CD4-positive, alpha-beta memory T cell (primary cell): ENCODE measurements at regions not wholly inside any gene's neighbourhood (a gene's known extent, or its start where the extent isn't known, plus 50 kb on each side); places are given as distances from the start of the nearest gene placed in this dataset.

Experiments
- CTCF ChIA-PET: fragments of 350-600 bp; sonication (Branson Sonifier 250); formaldehyde crosslinking; loops from one replicate; lab custom pipeline; 2021; ENCODE audit warnings: inconsistent platforms; ENCODE audit not compliant: partially characterized antibody; lab: Charles Lee
- POLR2A ChIA-PET: fragments of 350-600 bp; sonication (Branson Sonifier 250); formaldehyde crosslinking; loops from one replicate; lab custom pipeline; 2021; ENCODE audit not compliant: partially characterized antibody; lab: Charles Lee
- DNase-seq, 5 donors: peaks; one replicate each; pipeline versions ENCODE4 v3.0.0 to v3.0.0-alpha.2; 2020 to 2022; ENCODE audit warnings: mixed read lengths in 1 of 5
- H3K27ac ChIP-seq: one replicate; pipeline ENCODE4 v1.7.0; 2013; ENCODE audit warnings: low read depth, low read length
- H3K27me3 ChIP-seq: 2 replicates; pipeline ENCODE4 v1.7.0; 2013; ENCODE audit warnings: mild to moderate bottlenecking, low read length, moderate library complexity; ENCODE audit not compliant: insufficient read depth
- H3K36me3 ChIP-seq: 2 replicates; pipeline ENCODE4 v1.7.0; 2013; ENCODE audit warnings: mild to moderate bottlenecking, low read length, moderate library complexity; ENCODE audit not compliant: insufficient read depth
- H3K4me1 ChIP-seq: 2 replicates; pipeline ENCODE4 v1.7.0; 2013; ENCODE audit warnings: mild to moderate bottlenecking, low read length, moderate library complexity; ENCODE audit not compliant: insufficient read depth
- H3K4me3 ChIP-seq, 2 donors: one replicate each; pipeline ENCODE4 v1.7.0; 2013; ENCODE audit warnings: low read length in 2 of 2, mild to moderate bottlenecking in 1 of 2
- H3K9me3 ChIP-seq, 2 donors: one replicate each; pipeline ENCODE4 v1.7.0; 2013; ENCODE audit warnings: low read length in 2 of 2, control low read depth in 1 of 2; ENCODE audit not compliant: control insufficient read depth in 1 of 2
- H3K27ac Mint-ChIP-seq, 7 donors: one replicate each; pipeline ENCODE4 v1.8.0; 2020 to 2021; ENCODE audit warnings: mixed read lengths in 7 of 7, mild to moderate bottlenecking in 6 of 7, inconsistent platforms in 3 of 7, moderate library complexity in 3 of 7
- H3K27me3 Mint-ChIP-seq, 2 donors: one replicate each; pipeline ENCODE4 v1.8.0; 2020 to 2021; ENCODE audit warnings: mixed read lengths in 2 of 2
- H3K36me3 Mint-ChIP-seq, 2 donors: one replicate each; pipeline ENCODE4 v1.8.0; 2020 to 2021; ENCODE audit warnings: mixed read lengths in 2 of 2, inconsistent platforms in 1 of 2, mild to moderate bottlenecking in 1 of 2
- H3K4me1 Mint-ChIP-seq, 4 donors: one replicate each; pipeline ENCODE4 v1.8.0; 2020 to 2021; ENCODE audit warnings: mixed read lengths in 4 of 4, mild to moderate bottlenecking in 1 of 4
- H3K4me3 Mint-ChIP-seq, 8 donors: one replicate each; pipeline ENCODE4 v1.8.0; 2020 to 2021; ENCODE audit warnings: mixed read lengths in 8 of 8, mild to moderate bottlenecking in 7 of 8, moderate library complexity in 6 of 8, inconsistent platforms in 3 of 8
- H3K9me3 Mint-ChIP-seq, 8 donors: one replicate each; pipeline ENCODE4 v1.8.0; 2020 to 2021; ENCODE audit warnings: mixed read lengths in 8 of 8, mild to moderate bottlenecking in 5 of 8, inconsistent platforms in 3 of 8, moderate library complexity in 1 of 8
- intact Hi-C: fragments of 100-400 bp; cut with micrococcal nuclease; formaldehyde crosslinking; loops from one replicate; pipeline ENCODE4 v1.15.1; 2023

DNA sequence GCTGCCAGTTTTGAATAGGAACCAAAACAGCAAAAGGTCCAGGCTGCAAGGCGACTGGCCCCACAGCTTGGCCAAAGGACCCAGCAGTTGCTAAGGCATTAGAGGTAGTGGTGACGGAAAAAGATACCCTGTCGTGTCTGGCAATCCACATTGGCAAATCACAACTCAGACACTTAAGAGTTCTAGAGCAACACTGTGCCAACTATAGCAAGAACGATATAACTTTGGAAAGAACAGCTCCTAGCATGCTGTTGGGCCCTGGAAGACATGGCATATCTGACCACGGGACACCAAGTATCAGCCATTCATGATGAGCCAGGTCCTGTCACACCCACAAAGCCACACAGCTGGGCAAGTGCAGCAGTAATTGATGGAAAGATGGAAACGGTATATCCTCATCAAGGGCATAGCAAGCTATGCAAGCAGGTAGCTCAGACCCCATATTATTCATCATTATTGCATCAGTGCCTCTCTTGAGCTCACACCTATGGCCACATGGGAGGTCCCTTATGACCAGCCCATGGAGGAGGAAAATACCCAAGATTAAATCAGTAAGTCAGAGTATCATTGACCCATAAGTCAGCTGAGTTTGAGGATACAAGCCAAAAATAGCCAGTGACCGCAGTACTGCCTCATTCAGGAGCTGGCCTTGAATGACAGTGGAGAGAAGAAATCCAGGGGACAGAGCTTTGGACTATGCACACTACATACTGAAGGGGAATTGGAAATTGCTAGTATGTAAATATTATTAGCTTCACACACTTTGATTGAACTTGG is 221.2 kb downstream of the SETD4 start:
- ChIA-PET POLR2A (no interaction called here), CTCF (interaction anchor here (0.6 to 4.0 kb wide), 11 partner anchors 10 to 1152 kb away, joined by 3 to 66 read pairs (median 5); no protein-coding TSS in a partner anchor)
- H3K36me3 ChIP-seq, result no peaks in the 10 kb centered on the region
- no peak overlapping the region for H3K4me3 ChIP-seq
- Mint-ChIP-seq H3K4me1 (no peaks in the 10 kb centered on the region), H3K36me3 (no peaks in the 10 kb centered on the region), H3K27ac (no peak overlapping the region), H3K4me3 (no peak overlapping the region), H3K9me3 (no peaks in the 10 kb centered on the region), H3K27me3 (peaks cover under 1 to 8% of the 10 kb centered on the region in 2 donors)
- intact Hi-C loops, result no loop called here
- no peak for DNase-seq
- H3K27ac ChIP-seq, result no peak overlapping the region
- H3K9me3 ChIP-seq, result no peaks in the 10 kb centered on the region
- H3K27me3 ChIP-seq, result no peaks in the 10 kb centered on the region
- H3K4me1 ChIP-seq, result no peaks in the 10 kb centered on the region

DNA sequence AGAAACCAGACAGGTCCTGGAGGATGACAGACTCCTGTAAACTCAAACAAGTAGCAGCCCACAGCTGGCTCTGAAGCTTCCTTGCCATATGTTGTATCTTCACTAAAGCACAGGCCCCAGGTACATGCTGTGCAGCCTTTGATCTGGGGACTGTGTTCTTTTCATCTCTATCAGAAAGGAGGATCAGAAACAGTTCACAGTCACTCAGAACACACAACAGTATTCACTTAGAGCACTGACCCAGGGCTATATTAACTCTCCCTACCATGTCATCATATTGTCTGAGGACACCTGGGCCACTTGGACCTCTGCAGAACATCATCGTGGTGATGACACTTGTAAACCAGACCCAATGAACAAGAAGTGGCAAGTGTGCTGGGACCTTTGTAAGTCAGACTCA is 222.0 kb downstream of the SETD4 start:
- POLR2A ChIA-PET, result no interaction called here
- intact Hi-C loops, result no loop called here
- DNase-seq, result no peak

DNA sequence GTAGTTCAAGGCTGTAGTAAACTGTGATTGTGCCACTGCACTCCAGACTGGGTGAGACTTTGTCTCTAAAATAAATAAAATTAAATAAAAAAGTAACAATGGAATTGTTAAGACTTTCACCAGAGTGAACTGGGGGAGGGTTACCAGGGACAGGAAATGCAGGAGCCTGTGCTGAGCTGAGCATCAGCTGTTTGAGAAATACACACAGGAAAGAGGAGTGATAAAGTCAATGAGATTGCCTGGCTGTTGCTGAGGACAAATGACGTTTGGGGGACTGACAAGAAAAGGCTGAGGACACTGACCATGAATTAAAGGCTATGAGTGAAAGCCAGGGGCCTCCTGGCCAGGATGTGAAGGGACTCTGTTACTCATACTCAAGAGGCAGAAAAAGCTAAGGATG is 226.3 kb downstream of the SETD4 start:
- Mint-ChIP-seq H3K4me1 (peaks cover 0 to 4% (median 0%) of the 10 kb centered on the region in 4 donors), H3K27me3 (peaks cover 17 to 23% of the 10 kb centered on the region in 2 donors), H3K9me3 (no peaks in the 10 kb centered on the region), H3K36me3 (no peaks in the 10 kb centered on the region), H3K27ac (no peak overlapping the region), H3K4me3 (no peak overlapping the region)
- intact Hi-C loops, result no loop called here
- POLR2A ChIA-PET, result no interaction called here
- Histone ChIP-seq H3K4me1 (no peaks in the 10 kb centered on the region), H3K9me3 (no peaks in the 10 kb centered on the region), H3K36me3 (no peaks in the 10 kb centered on the region), H3K27me3 (no peaks in the 10 kb centered on the region), H3K27ac (no peak overlapping the region), H3K4me3 (no peak overlapping the region)
- CTCF ChIA-PET, result no interaction called here
- DNase-seq, result no peak

More for the DNA sequence above, 222.0 kb downstream of the SETD4 start:
- Mint-ChIP-seq H3K4me1 (peaks cover 0 to 1% (median 0%) of the 10 kb centered on the region in 4 donors), H3K27me3 (peaks cover 4 to 7% of the 10 kb centered on the region in 2 donors), H3K9me3 (no peaks in the 10 kb centered on the region), H3K27ac (no peak overlapping the region), H3K36me3 (no peaks in the 10 kb centered on the region), H3K4me3 (no peak overlapping the region)
- Histone ChIP-seq H3K4me1 (no peaks in the 10 kb centered on the region), H3K4me3 (no peak overlapping the region), H3K9me3 (no peaks in the 10 kb centered on the region), H3K36me3 (no peaks in the 10 kb centered on the region), H3K27ac (no peak overlapping the region), H3K27me3 (no peaks in the 10 kb centered on the region)
- CTCF ChIA-PET, result interaction anchor here (2.8 to 4.0 kb wide), 3 partner anchors 1093 to 1149 kb away, joined by 17 to 66 read pairs (median 43); no protein-coding TSS in a partner anchor

DNA sequence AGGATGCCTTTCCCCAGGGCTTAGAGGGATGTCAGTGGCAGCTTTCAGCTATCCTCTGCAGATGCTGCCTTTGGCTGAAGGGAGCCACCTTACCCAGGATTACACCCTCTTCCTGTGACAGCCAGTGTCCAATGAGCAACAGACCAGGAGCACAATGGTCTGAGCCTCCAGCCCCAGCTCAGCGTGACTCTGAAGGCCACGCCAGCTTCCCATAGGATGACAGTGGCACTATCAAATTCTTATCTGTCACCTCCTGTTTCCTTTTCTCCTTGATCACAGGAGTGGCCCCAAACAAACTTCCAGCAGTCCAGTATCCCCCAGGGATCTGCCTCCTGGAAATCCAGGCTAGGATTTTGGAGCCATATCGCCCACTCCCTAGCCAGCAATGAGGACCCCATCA is 226.9 kb downstream of the SETD4 start:
- H3K27ac Mint-ChIP-seq, result no peak overlapping the region
- Histone ChIP-seq H3K27me3 (no peaks in the 10 kb centered on the region), H3K4me1 (no peaks in the 10 kb centered on the region), H3K27ac (no peak overlapping the region), H3K9me3 (no peaks in the 10 kb centered on the region), H3K36me3 (no peaks in the 10 kb centered on the region), H3K4me3 (no peak overlapping the region)
- peaks cover 0 to 7% (median 0%) of the 10 kb centered on the region in 4 donors for H3K4me1 Mint-ChIP-seq
- intact Hi-C loops, result no loop called here
- no peaks in the 10 kb centered on the region for H3K36me3 Mint-ChIP-seq
- POLR2A ChIA-PET, result no interaction called here
- CTCF ChIA-PET, result no interaction called here
- DNase-seq, result no peak
- no peak overlapping the region for H3K4me3 Mint-ChIP-seq
- no peaks in the 10 kb centered on the region for H3K9me3 Mint-ChIP-seq
- H3K27me3 Mint-ChIP-seq, result peaks cover 18 to 28% of the 10 kb centered on the region in 2 donors

DNA sequence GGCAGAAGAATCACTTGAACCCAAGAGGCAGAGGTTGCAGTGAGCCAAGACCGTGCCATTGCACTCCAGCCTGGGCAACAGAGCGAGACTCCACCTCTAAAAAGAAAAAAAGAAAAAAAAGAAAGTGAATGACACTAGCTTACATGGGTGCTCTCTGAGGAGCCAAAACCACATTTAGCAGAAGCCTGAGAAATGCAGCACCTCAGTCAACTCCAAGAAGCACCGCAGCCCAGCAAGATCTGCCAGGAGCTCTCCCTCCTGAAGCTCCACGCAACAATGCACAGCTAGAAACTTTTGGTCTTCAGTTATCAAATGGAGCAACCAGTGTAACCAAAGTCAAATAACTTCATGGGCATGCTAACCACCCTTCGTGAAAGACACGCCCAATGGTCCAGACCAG is 229.1 kb downstream of the SETD4 start:
- CTCF ChIA-PET, result no interaction called here

DNA sequence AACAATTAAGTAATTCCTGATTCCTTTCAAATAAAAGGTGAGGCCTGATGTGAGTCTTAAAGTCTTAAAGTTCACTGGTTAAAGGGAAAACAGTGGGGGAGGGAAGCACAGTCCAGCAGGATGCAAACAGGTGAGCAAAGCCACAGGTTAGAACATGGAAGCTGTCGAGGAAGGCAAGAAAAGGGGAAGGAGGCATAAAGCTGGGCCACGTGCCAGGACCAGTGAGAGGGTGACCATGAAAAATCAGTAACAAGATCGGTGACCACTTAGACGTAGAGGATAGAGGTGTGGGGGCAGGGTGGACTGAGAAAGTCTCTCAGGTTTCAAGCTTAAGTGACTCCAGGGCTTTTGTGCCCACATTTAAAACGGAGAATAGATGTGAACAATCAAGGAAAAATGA is 231.3 kb downstream of the SETD4 start:
- Mint-ChIP-seq H3K4me1 (peaks cover 0 to 6% (median 0%) of the 10 kb centered on the region in 4 donors), H3K27me3 (peaks cover 22 to 28% of the 10 kb centered on the region in 2 donors), H3K36me3 (no peaks in the 10 kb centered on the region), H3K9me3 (no peaks in the 10 kb centered on the region), H3K4me3 (no peak overlapping the region), H3K27ac (no peak overlapping the region)
- ChIA-PET POLR2A (no interaction called here), CTCF (interaction anchor here (1.7 kb wide), 1 partner anchor 11 kb away, joined by 5 read pairs; no protein-coding TSS in a partner anchor)
- no peaks in the 10 kb centered on the region for H3K9me3 ChIP-seq
- H3K4me3 ChIP-seq, result no peak overlapping the region
- no peaks in the 10 kb centered on the region for H3K27me3 ChIP-seq
- intact Hi-C loops, result no loop called here
- no peaks in the 10 kb centered on the region for H3K4me1 ChIP-seq
- no peaks in the 10 kb centered on the region for H3K36me3 ChIP-seq
- no peak for DNase-seq
- no peak overlapping the region for H3K27ac ChIP-seq

More for the DNA sequence above, 229.1 kb downstream of the SETD4 start:
- Mint-ChIP-seq H3K4me3 (no peak overlapping the region), H3K4me1 (peaks cover 0 to 7% (median 0%) of the 10 kb centered on the region in 4 donors), H3K27ac (no peak overlapping the region), H3K9me3 (no peaks in the 10 kb centered on the region), H3K27me3 (peaks cover 18 to 30% of the 10 kb centered on the region in 2 donors), H3K36me3 (no peaks in the 10 kb centered on the region)
- no peak overlapping the region for H3K4me3 ChIP-seq
- POLR2A ChIA-PET, result no interaction called here
- H3K27me3 ChIP-seq, result no peaks in the 10 kb centered on the region
- H3K9me3 ChIP-seq, result no peaks in the 10 kb centered on the region
- H3K36me3 ChIP-seq, result no peaks in the 10 kb centered on the region
- DNase-seq, result no peak
- H3K27ac ChIP-seq, result no peak overlapping the region
- no peaks in the 10 kb centered on the region for H3K4me1 ChIP-seq
- intact Hi-C loops, result no loop called here

DNA sequence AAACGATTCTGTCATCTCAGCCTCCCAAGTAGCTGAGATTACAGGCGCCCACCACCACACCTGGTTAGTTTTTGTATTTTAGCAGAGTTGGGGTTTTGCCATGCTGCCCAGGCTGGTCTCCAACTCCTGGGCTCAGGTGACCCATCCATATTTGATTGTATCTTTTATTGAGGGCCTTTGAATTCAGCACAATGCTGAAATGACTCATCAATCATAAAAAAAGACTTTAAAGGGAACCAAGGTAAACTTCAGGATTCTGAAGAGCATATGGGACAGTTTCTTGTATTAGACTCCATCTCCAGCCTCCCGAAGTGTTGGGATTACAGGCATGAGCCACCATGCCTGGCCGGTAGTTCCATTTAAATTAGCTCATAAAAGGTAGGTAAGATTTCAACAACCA is 232.2 kb downstream of the SETD4 start:
- Mint-ChIP-seq H3K9me3 (peaks cover 0 to 2% (median 0%) of the 10 kb centered on the region in 8 donors), H3K36me3 (no peaks in the 10 kb centered on the region), H3K4me3 (no peak overlapping the region), H3K27ac (no peak overlapping the region), H3K27me3 (peaks cover 26 to 34% of the 10 kb centered on the region in 2 donors), H3K4me1 (peaks cover 0 to 5% (median 0%) of the 10 kb centered on the region in 4 donors)
- Histone ChIP-seq H3K27ac (no peak overlapping the region), H3K4me1 (no peaks in the 10 kb centered on the region), H3K27me3 (no peaks in the 10 kb centered on the region), H3K4me3 (no peak overlapping the region), H3K9me3 (no peaks in the 10 kb centered on the region), H3K36me3 (no peaks in the 10 kb centered on the region)
- CTCF ChIA-PET, result no interaction called here
- no peak for DNase-seq
- POLR2A ChIA-PET, result no interaction called here
- intact Hi-C loops, result no loop called here
